ENCODE measurements at regions not wholly inside any gene's neighbourhood (a gene's known extent, or its start where the extent isn't known, plus 50 kb on each side); places are given as distances from the start of the nearest gene placed in this dataset.

DNA sequence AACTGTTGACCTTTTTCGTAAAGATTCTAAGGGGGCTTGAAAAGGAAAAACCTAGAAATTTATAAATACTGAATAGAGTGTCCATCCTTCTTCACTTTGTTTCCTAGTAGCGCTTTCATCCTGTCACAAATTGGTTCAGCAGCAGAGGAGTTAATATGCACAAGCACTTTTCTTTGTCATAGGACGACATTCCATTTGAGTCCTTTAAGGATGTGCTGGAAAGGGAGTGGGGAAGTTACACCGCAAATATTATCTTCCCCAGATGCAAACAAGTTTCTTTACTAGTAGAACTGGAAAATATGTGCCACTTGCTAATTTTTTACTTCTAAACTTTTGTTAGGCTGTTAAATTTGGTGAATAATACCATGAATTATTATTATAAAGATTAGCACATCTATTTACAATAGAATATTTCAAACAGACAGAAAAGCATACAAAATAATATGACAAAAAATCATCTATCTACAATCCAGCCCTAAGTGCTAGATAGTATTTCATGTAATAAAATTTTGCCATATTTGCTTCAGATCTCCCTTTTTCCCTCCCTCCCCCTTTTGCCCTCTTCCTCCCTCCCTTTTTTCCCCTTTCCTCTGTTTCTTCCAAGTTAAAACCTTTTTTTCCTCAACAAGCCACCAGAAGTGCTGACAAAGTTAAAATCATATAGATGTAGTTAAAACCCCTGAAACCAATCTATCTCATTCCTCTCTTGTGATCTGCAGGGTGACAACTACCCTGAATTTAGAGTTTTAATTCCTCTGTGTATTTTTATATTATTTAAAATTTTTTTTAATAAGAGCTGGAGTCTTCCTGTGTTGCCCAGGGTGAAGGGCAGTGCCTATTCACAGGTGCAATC lies 50.5 kb upstream of the MAP4K3 start:
- no peak for DNase-seq
- ATAC-seq = no peak
- no peak for TF ChIP-seq POLR2A (IDR thresholded peaks at IDR 0.05)
- TF ChIP-seq, protein P1, sequence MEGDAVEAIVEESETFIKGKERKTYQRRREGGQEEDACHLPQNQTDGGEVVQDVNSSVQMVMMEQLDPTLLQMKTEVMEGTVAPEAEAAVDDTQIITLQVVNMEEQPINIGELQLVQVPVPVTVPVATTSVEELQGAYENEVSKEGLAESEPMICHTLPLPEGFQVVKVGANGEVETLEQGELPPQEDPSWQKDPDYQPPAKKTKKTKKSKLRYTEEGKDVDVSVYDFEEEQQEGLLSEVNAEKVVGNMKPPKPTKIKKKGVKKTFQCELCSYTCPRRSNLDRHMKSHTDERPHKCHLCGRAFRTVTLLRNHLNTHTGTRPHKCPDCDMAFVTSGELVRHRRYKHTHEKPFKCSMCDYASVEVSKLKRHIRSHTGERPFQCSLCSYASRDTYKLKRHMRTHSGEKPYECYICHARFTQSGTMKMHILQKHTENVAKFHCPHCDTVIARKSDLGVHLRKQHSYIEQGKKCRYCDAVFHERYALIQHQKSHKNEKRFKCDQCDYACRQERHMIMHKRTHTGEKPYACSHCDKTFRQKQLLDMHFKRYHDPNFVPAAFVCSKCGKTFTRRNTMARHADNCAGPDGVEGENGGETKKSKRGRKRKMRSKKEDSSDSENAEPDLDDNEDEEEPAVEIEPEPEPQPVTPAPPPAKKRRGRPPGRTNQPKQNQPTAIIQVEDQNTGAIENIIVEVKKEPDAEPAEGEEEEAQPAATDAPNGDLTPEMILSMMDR (IDR thresholded peaks at IDR 0.05) = no peak
- peaks cover 9% of the 10 kb centered on the region for H3K4me1 ChIP-seq
- H3K4me3 ChIP-seq = no peak overlapping the region
- no peak overlapping the region for H3K27ac ChIP-seq
- H3K27me3 ChIP-seq = no peaks in the 10 kb centered on the region
- intact Hi-C loops (cut with DNase I) = no loop called here
- no peaks in the 10 kb centered on the region for H3K36me3 ChIP-seq (replicated peaks in 1 of 2; ENCODE audit: insufficient read depth in 1 of 2, low read depth in 2 of 2)
- H3K9me3 ChIP-seq = no peaks in the 10 kb centered on the region
- WGBS, 2 donors = 35 to 36% methylated on average over 4 of the region's 4 CpGs

- Histone ChIP-seq H3K36me3 (replicated peaks in 1 of 2; ENCODE audit: insufficient read depth in 1 of 2, low read depth in 2 of 2) (no peaks in the 10 kb centered on the region), H3K4me1 (peaks cover 13% of the 10 kb centered on the region), H3K27me3 (no peaks in the 10 kb centered on the region), H3K9me3 (no peaks in the 10 kb centered on the region), H3K4me3 (no peak overlapping the region), H3K27ac (no peak overlapping the region)
- WGBS, 2 donors = 88 to 90% methylated on average over 4 of the region's 4 CpGs
- ATAC-seq (no peak), DNase-seq (peak in 2 of 4 donors; percentile 35 to 51)
- intact Hi-C loops (cut with DNase I) = no loop called here
- TF ChIP-seq, protein P1 (IDR thresholded peaks at IDR 0.05) = no peak
- TF ChIP-seq POLR2A (IDR thresholded peaks at IDR 0.05) = no peak
Observed at GRCh38 chr2:39488450-39488849, 51.4 kb upstream of the MAP4K3 start.

DNA sequence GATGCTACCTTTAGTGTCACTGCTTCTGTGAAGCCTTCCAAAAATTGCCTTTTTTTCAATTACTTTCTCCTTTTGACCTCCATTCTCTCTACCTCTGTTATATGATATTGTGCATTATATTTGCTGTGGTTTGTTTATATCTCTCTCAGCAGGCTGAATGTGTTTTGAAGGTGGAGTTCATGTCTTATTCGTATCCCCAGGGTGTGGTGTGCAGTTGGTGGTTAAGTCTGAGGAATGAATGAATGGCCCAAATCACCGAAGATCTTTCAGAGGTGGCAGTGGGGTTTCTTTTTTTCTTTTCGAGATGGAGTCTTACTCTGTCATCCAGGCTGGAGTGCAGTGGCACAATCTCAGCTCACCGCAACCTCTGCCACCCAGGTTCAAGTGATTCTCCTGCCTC lies 53.5 kb upstream of the MAP4K3 start:
- no peak overlapping the region for H3K4me3 ChIP-seq
- no peak overlapping the region for H3K27ac ChIP-seq
- 95 to 97% methylated on average over 4 of the region's 4 CpGs for WGBS, 2 donors
- no peaks in the 10 kb centered on the region for H3K9me3 ChIP-seq
- ATAC-seq = no peak
- no peaks in the 10 kb centered on the region for H3K36me3 ChIP-seq (replicated peaks in 1 of 2; ENCODE audit: insufficient read depth in 1 of 2, low read depth in 2 of 2)
- peaks cover 13% of the 10 kb centered on the region for H3K4me1 ChIP-seq
- intact Hi-C loops (cut with DNase I) = no loop called here
- no peak for TF ChIP-seq POLR2A (IDR thresholded peaks at IDR 0.05)
- H3K27me3 ChIP-seq = no peaks in the 10 kb centered on the region
- no peak for DNase-seq

GRCh38 chr2:39491653-39492052 lies 54.6 kb upstream of the MAP4K3 start:
- DNase-seq (no peak), ATAC-seq (no peak)
- Histone ChIP-seq H3K4me1 (peaks cover 19% of the 10 kb centered on the region), H3K4me3 (no peak overlapping the region), H3K9me3 (no peaks in the 10 kb centered on the region), H3K36me3 (replicated peaks in 1 of 2; ENCODE audit: insufficient read depth in 1 of 2, low read depth in 2 of 2) (no peaks in the 10 kb centered on the region), H3K27ac (peak overlapping the region; percentile 13 to 65 (median 19)), H3K27me3 (no peaks in the 10 kb centered on the region)
- TF ChIP-seq POLR2A (IDR thresholded peaks at IDR 0.05) = no peak
- TF ChIP-seq, protein P1 (IDR thresholded peaks at IDR 0.05) = no peak
- WGBS, 2 donors = 86 to 91% methylated on average over 4 of the region's 4 CpGs
- intact Hi-C loops (cut with DNase I) = no loop called here

DNA sequence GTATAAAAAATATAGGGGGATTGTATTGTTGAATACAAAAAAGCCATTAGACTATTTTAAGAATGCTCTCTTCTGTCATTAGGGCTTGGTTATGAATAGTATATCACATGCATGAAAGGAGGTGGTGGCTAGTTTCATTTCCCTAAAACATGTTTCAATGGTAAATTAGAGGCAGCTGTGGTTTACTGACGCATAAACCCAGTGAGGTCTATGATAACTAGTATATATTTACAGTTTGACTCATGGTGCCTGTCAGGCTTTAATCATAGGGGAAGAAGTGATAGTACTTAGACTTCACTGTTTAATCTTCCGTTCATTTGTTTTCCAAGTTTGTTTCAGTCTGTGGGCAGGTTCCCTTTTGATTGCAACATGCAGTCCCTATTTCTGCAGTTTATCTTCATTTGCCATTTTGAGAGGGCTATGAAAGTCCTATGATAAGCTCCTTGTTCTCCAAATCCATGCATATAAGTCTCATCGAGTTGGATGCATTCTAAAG lies 55.1 kb upstream of the MAP4K3 start:
- TF ChIP-seq POLR2A (IDR thresholded peaks at IDR 0.05) = peak in 1 of 3 donors; percentile 8
- TF ChIP-seq, protein P1 (IDR thresholded peaks at IDR 0.05) = no peak
- no peak overlapping the region for H3K4me3 ChIP-seq
- intact Hi-C loops (cut with DNase I) = no loop called here
- ATAC-seq (peak; percentile 81), DNase-seq (peak in 1 of 4 donors; percentile 55)
- no peaks in the 10 kb centered on the region for H3K9me3 ChIP-seq
- peak overlapping the region; percentile 13 to 65 (median 19) for H3K27ac ChIP-seq
- H3K4me1 ChIP-seq = peaks cover 23% of the 10 kb centered on the region
- no peaks in the 10 kb centered on the region for H3K36me3 ChIP-seq (replicated peaks in 1 of 2; ENCODE audit: insufficient read depth in 1 of 2, low read depth in 2 of 2)
- 3 to 12% methylated on average over 3 of the region's 3 CpGs for WGBS, 2 donors
- H3K27me3 ChIP-seq = no peaks in the 10 kb centered on the region

Data from body of pancreas (tissue), 4 donors.